ENCODE measurements at regions not wholly inside any gene's neighbourhood (a gene's known extent, or its start where the extent isn't known, plus 50 kb on each side); places are given as distances from the start of the nearest gene placed in this dataset.

- Histone ChIP-seq H3K9me3 (ENCODE audit: low read depth, low read length) (no peaks in the 10 kb centered on the region), H3K27ac (ENCODE audit: low read depth, low read length) (no peak overlapping the region), H3K79me2 (ENCODE audit: insufficient read depth, low read length) (no peaks in the 10 kb centered on the region), H3K27me3 (ENCODE audit: insufficient read depth, low read length) (no peaks in the 10 kb centered on the region), H2AFZ (ENCODE audit: low read length) (no peak overlapping the region), H3K4me1 (ENCODE audit: insufficient read depth, low read length) (no peaks in the 10 kb centered on the region), H3K36me3 (ENCODE audit: insufficient read depth, low read length) (no peaks in the 10 kb centered on the region), H3K4me3 (ENCODE audit: insufficient read depth, low read length) (no peak overlapping the region), H3K4me2 (ENCODE audit: insufficient read depth, low read length) (no peak overlapping the region), H4K20me1 (ENCODE audit: insufficient read depth, low read length) (no peaks in the 10 kb centered on the region)
- no peak for DNase-seq (ENCODE audit: insufficient read length, low spot score, missing footprints)
- no peak for TF ChIP-seq CTCF (IDR thresholded peaks at IDR 0.05; ENCODE audit: extremely low read depth, low read depth, low read length)
These were observed 951.6 kb downstream of the DIPK2A start for GRCh38 chr3:144923046-144923775.

DNA sequence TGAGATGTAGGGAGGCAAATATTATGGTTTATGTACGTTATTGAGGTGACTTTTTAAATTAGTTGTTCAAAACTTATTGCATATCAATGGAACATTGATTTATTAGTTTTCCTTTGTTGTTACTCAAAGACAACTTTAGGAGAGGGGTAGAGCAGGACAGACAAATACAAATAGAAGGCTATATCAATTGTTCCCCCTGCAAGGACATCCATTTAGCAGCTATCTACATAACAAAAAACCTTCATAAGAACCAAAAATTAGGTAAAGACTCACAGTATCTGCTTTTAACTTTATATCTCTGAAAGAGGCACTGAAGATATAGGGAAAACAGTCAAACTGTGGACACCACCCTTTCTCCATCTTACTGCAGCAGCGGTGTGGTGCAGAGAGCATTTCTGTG lies 958.8 kb downstream of the DIPK2A start:
- H2AFZ ChIP-seq (ENCODE audit: low read length), result no peak overlapping the region
- H3K79me2 ChIP-seq (ENCODE audit: insufficient read depth, low read length), result no peaks in the 10 kb centered on the region
- no peak overlapping the region for H3K4me3 ChIP-seq (ENCODE audit: insufficient read depth, low read length)
- H3K27ac ChIP-seq (ENCODE audit: low read depth, low read length), result no peak overlapping the region
- H3K9me3 ChIP-seq (ENCODE audit: low read depth, low read length), result peaks cover 5% of the 10 kb centered on the region
- H3K4me1 ChIP-seq (ENCODE audit: insufficient read depth, low read length), result no peaks in the 10 kb centered on the region
- TF ChIP-seq CTCF (IDR thresholded peaks at IDR 0.05; ENCODE audit: extremely low read depth, low read depth, low read length), result no peak
- no peak overlapping the region for H3K4me2 ChIP-seq (ENCODE audit: insufficient read depth, low read length)
- DNase-seq (ENCODE audit: insufficient read length, low spot score, missing footprints), result no peak
- no peaks in the 10 kb centered on the region for H3K36me3 ChIP-seq (ENCODE audit: insufficient read depth, low read length)
- no peaks in the 10 kb centered on the region for H3K27me3 ChIP-seq (ENCODE audit: insufficient read depth, low read length)
- H4K20me1 ChIP-seq (ENCODE audit: insufficient read depth, low read length), result no peaks in the 10 kb centered on the region

GRCh38 chr3:144931590-144931989 lies 960.0 kb downstream of the DIPK2A start:
- Histone ChIP-seq H3K36me3 (ENCODE audit: insufficient read depth, low read length) (no peaks in the 10 kb centered on the region), H4K20me1 (ENCODE audit: insufficient read depth, low read length) (no peaks in the 10 kb centered on the region), H3K27ac (ENCODE audit: low read depth, low read length) (no peak overlapping the region), H3K9me3 (ENCODE audit: low read depth, low read length) (peaks cover 5% of the 10 kb centered on the region), H3K4me3 (ENCODE audit: insufficient read depth, low read length) (no peak overlapping the region), H2AFZ (ENCODE audit: low read length) (no peak overlapping the region), H3K27me3 (ENCODE audit: insufficient read depth, low read length) (no peaks in the 10 kb centered on the region), H3K4me2 (ENCODE audit: insufficient read depth, low read length) (no peak overlapping the region), H3K79me2 (ENCODE audit: insufficient read depth, low read length) (no peaks in the 10 kb centered on the region), H3K4me1 (ENCODE audit: insufficient read depth, low read length) (no peaks in the 10 kb centered on the region)
- DNase-seq (ENCODE audit: insufficient read length, low spot score, missing footprints), result no peak
- TF ChIP-seq CTCF (IDR thresholded peaks at IDR 0.05; ENCODE audit: extremely low read depth, low read depth, low read length), result no peak

DNA sequence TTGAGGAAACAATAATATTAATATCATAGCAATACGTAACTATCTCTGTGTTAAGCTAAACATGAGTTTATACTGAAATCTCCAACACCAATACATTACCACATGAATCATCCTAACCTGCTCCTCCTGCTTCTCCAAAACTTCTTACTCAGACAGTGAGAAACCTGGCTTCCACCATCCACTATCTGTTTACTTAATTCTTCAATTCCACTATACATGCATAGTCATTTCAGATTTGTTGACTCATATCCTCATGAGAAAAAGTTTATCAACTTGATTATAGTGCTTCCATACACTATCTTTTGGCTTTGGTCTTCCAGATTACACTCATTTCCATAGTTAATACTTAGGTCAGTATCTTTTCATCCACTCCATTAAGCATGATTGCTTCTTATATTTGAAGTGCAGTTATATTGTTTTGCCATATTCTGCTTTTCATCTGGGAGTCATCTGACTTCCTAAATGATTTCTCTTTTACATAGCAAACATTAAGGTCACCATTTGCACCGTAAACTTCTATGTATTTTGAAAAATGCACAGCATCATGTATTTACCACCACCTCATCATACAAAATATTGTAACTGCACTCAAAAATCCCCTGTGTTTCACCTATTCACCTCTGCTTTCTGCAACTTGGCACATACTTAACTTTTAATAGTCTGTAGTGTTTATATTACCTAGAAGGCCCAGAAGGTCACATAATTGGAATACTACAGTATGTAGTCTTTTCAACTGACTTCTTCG lies 970.6 kb downstream of the DIPK2A start:
- no peak for TF ChIP-seq CTCF (IDR thresholded peaks at IDR 0.05; ENCODE audit: extremely low read depth, low read depth, low read length)
- H4K20me1 ChIP-seq (ENCODE audit: insufficient read depth, low read length), result no peaks in the 10 kb centered on the region
- H3K9me3 ChIP-seq (ENCODE audit: low read depth, low read length), result no peaks in the 10 kb centered on the region
- no peak for DNase-seq (ENCODE audit: insufficient read length, low spot score, missing footprints)
- no peak overlapping the region for H3K27ac ChIP-seq (ENCODE audit: low read depth, low read length)
- no peak overlapping the region for H2AFZ ChIP-seq (ENCODE audit: low read length)
- H3K4me2 ChIP-seq (ENCODE audit: insufficient read depth, low read length), result no peak overlapping the region
- no peaks in the 10 kb centered on the region for H3K4me1 ChIP-seq (ENCODE audit: insufficient read depth, low read length)
- H3K4me3 ChIP-seq (ENCODE audit: insufficient read depth, low read length), result no peak overlapping the region
- no peaks in the 10 kb centered on the region for H3K27me3 ChIP-seq (ENCODE audit: insufficient read depth, low read length)
- H3K36me3 ChIP-seq (ENCODE audit: insufficient read depth, low read length), result no peaks in the 10 kb centered on the region
- H3K79me2 ChIP-seq (ENCODE audit: insufficient read depth, low read length), result no peaks in the 10 kb centered on the region

All from osteoblast (primary cell).